Gastrocnemius medialis (tissue), 4 donors: ENCODE measurements at regions not wholly inside any gene's neighbourhood (a gene's known extent, or its start where the extent isn't known, plus 50 kb on each side); places are given as distances from the start of the nearest gene placed in this dataset.

Source experiments
- ATAC-seq, 2 donors: fragments of 150-250 bp; one replicate each; pipeline ENCODE4 v1.9.1; 2016
- DNase-seq, 2 donors: peaks; one replicate each; pipeline ENCODE4 v3.0.0-alpha.2; 2019
- H3K27ac ChIP-seq, 4 donors: fragments of 200-600 bp; sonication (generic); 1 replicate in 1 of 4; 2 replicates in 3 of 4; pipeline ENCODE4 v1.5.1; 2016 to 2018; ENCODE audit warnings: mild to moderate bottlenecking in 2 of 4, moderate library complexity in 1 of 4
- H3K27me3 ChIP-seq, 3 donors: fragments of 200-600 bp; sonication (generic) in 2 of 3; 1 replicate in 1 of 3; 2 replicates in 2 of 3; pipeline versions ENCODE4 v1.5.1 to v1.6.0; 2016 to 2019; ENCODE audit warnings: mild to moderate bottlenecking in 1 of 3, moderate library complexity in 1 of 3
- H3K36me3 ChIP-seq, 2 donors: fragments of 200-600 bp; sonication (generic) in 1 of 2; one replicate each; pipeline ENCODE4 v1.5.1; 2017 to 2018
- H3K4me1 ChIP-seq, 2 donors: fragments of 200-600 bp; sonication (generic) in 1 of 2; one replicate each; pipeline ENCODE4 v1.5.1; 2016 to 2017; ENCODE audit warnings: mild to moderate bottlenecking in 2 of 2
- H3K4me3 ChIP-seq, 4 donors: fragments of 200-600 bp; sonication (generic) in 3 of 4; 1 replicate in 1 of 4; 2 replicates in 3 of 4; pipeline ENCODE4 v1.5.1; 2016 to 2019; ENCODE audit warnings: mild to moderate bottlenecking in 2 of 4
- H3K9me3 ChIP-seq, 3 donors: fragments of 200-600 bp; sonication (generic) in 2 of 3; 1 replicate in 1 of 3; 2 replicates in 2 of 3; pipeline ENCODE4 v1.5.1; 2016 to 2019
- POLR2A ChIP-seq, 2 donors: fragments of 450-650 bp; IDR thresholded peaks; one replicate each; pipeline ENCODE4 v1.6.1; 2017; ENCODE audit warnings: antibody characterized with exemption in 2 of 2, mild to moderate bottlenecking in 2 of 2, moderate library complexity in 2 of 2
- in situ Hi-C, 4 donors: fragments of 200-750 bp; cut with MboI; loops; one replicate each; pipeline versions ENCODE4 v1.15.0 to v1.8.0; 2017; ENCODE audit warnings: low sequenced_read_pairs in 4 of 4
- intact Hi-C: fragments of 100-400 bp; cut with DNase I; formaldehyde crosslinking; loops from one replicate; pipeline ENCODE4 v1.15.1; 2023; ENCODE audit warnings: low total_unique reads
- TF ChIP-seq, protein P1 (sequence below), 5 experiments: fragments of 450-650 bp in 3 of 5; fragments of 200-600 bp in 2 of 5; sonication (generic) in 2 of 5; IDR thresholded peaks in 4 of 5; conservative IDR thresholded peaks in 1 of 5; 1 replicate in 4 of 5; 2 replicates in 1 of 5; pipeline ENCODE4 v1.5.1; 2016 to 2019; ENCODE audit warnings: antibody characterized with exemption in 5 of 5, mild to moderate bottlenecking in 3 of 5, moderate library complexity in 3 of 5

GRCh38 chr2:75315436-75315835, 116.1 kb upstream of the TACR1 start:
- in situ Hi-C loops: no loop called here
- Histone ChIP-seq H3K4me3 (no peak overlapping the region), H3K36me3 (no peaks in the 10 kb centered on the region), H3K9me3 (no peaks in the 10 kb centered on the region), H3K27me3 (no peaks in the 10 kb centered on the region), H3K4me1 (peaks cover 0 to 8% of the 10 kb centered on the region in 2 donors), H3K27ac (no peak overlapping the region)
- TF ChIP-seq POLR2A (IDR thresholded peaks at IDR 0.05): no peak
- TF ChIP-seq, protein P1, sequence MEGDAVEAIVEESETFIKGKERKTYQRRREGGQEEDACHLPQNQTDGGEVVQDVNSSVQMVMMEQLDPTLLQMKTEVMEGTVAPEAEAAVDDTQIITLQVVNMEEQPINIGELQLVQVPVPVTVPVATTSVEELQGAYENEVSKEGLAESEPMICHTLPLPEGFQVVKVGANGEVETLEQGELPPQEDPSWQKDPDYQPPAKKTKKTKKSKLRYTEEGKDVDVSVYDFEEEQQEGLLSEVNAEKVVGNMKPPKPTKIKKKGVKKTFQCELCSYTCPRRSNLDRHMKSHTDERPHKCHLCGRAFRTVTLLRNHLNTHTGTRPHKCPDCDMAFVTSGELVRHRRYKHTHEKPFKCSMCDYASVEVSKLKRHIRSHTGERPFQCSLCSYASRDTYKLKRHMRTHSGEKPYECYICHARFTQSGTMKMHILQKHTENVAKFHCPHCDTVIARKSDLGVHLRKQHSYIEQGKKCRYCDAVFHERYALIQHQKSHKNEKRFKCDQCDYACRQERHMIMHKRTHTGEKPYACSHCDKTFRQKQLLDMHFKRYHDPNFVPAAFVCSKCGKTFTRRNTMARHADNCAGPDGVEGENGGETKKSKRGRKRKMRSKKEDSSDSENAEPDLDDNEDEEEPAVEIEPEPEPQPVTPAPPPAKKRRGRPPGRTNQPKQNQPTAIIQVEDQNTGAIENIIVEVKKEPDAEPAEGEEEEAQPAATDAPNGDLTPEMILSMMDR (IDR thresholded peaks at IDR 0.05 in 4 of 5, conservative IDR thresholded peaks at IDR 0.05 in 1 of 5): no peak
- intact Hi-C loops: no loop called here
- ATAC-seq: no peak
- no peak for DNase-seq

DNA sequence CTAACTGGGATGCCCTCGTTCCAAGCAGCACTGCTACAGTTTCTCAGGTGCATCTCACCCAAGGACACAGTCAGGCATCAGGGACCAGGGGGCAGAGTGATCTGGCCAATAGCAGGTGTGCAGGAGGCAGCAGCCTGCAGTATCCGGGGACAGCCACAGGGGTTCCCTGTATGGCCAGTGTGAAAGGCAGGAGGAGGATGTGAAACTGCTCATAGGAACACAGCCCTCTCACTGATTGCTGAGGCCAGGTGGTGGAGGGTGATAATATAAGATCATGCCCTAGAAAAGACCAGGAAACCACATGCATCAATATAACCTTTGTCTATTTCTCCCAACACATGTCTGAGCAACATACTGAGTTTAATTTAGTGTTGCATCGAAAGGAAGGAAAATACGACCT, 112.7 kb upstream of the TACR1 start:
- no peak overlapping the region for H3K4me3 ChIP-seq
- in situ Hi-C loops (no loop called here), intact Hi-C loops (no loop called here)
- no peaks in the 10 kb centered on the region for H3K36me3 ChIP-seq
- H3K27ac ChIP-seq: no peak overlapping the region
- DNase-seq (no peak), ATAC-seq (no peak)
- no peak for TF ChIP-seq POLR2A (IDR thresholded peaks at IDR 0.05)
- TF ChIP-seq, protein P1 (IDR thresholded peaks at IDR 0.05 in 4 of 5, conservative IDR thresholded peaks at IDR 0.05 in 1 of 5): no peak
- no peaks in the 10 kb centered on the region for H3K9me3 ChIP-seq
- H3K27me3 ChIP-seq: no peaks in the 10 kb centered on the region
- no peaks in the 10 kb centered on the region for H3K4me1 ChIP-seq

GRCh38 chr2:75311521-75311920, 112.2 kb upstream of the TACR1 start:
- Histone ChIP-seq H3K36me3 (no peaks in the 10 kb centered on the region), H3K4me3 (no peak overlapping the region), H3K4me1 (no peaks in the 10 kb centered on the region), H3K9me3 (no peaks in the 10 kb centered on the region), H3K27ac (no peak overlapping the region), H3K27me3 (no peaks in the 10 kb centered on the region)
- in situ Hi-C loops (no loop called here), intact Hi-C loops (no loop called here)
- TF ChIP-seq, protein P1 (IDR thresholded peaks at IDR 0.05 in 4 of 5, conservative IDR thresholded peaks at IDR 0.05 in 1 of 5): no peak
- no peak for TF ChIP-seq POLR2A (IDR thresholded peaks at IDR 0.05)
- no peak for ATAC-seq
- DNase-seq: no peak

GRCh38 chr2:75310876-75311275, 111.6 kb upstream of the TACR1 start:
- no peaks in the 10 kb centered on the region for H3K9me3 ChIP-seq
- no peak overlapping the region for H3K27ac ChIP-seq
- no peak for ATAC-seq
- H3K36me3 ChIP-seq: no peaks in the 10 kb centered on the region
- no peak overlapping the region for H3K4me3 ChIP-seq
- DNase-seq: no peak
- H3K27me3 ChIP-seq: no peaks in the 10 kb centered on the region
- intact Hi-C loops: no loop called here
- no peak for TF ChIP-seq POLR2A (IDR thresholded peaks at IDR 0.05)
- TF ChIP-seq, protein P1 (IDR thresholded peaks at IDR 0.05 in 4 of 5, conservative IDR thresholded peaks at IDR 0.05 in 1 of 5): no peak
- in situ Hi-C loops: no loop called here
- no peaks in the 10 kb centered on the region for H3K4me1 ChIP-seq
